ENCODE measurements at regions not wholly inside any gene's neighbourhood (a gene's known extent, or its start where the extent isn't known, plus 50 kb on each side); places are given as distances from the start of the nearest gene placed in this dataset.

DNA sequence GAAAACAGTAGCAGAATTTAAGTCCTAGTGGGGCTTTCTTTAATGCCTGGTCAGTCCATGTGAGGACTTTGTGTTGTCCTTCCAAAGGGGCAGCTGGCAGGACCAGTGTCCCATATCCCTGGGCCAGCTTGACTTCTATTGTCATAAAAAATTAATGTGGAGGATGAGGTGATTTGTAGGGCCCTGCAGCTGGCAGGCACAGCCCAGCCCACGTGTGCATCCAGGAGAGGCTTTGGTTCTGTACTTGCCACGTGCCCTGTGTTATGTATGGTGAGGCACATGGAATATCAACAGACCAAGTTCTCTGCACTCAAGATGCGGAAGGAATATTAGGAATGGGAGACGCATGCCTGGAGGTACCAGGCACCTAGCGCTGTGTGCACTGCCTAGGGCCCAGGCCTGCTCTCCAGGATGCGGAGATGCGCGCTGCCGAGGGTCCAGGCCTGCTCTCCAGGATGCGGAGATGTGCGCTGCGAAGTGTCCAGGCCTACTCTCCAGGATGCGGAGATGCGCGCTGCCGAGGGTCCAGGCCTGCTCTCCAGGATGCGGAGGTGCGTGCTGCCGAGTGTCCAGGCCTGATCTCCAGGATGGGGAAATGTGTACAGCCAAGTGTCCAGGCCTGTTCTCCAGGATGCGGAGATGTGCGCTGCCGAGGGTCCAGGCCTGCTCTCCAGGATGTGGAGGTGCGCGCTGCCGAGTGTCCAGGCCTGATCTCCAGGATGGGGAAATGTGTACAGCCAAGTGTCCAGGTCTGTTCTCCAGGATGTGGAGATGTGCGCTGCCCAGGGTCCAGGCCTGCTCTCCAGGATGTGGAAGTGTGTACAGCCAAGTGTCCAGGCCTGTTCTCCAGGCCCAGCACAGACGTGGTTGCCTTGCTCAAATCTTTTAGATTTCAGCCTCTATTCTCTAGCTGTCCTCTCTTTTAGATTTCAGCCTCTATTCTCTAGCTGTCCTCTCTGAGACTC lies 183.3 kb upstream of the ROPN1 start:
- Histone ChIP-seq H3K9me3 (no peaks in the 10 kb centered on the region), H3K27me3 (no peaks in the 10 kb centered on the region), H3K27ac (peak overlapping the region in 1 of 4 donors; percentile 1), H3K4me3 (no peak overlapping the region), H3K4me1 (no peaks in the 10 kb centered on the region), H3K36me3 (no peaks in the 10 kb centered on the region)
- TF ChIP-seq POLR2A (IDR thresholded peaks at IDR 0.05), result no peak
- TF ChIP-seq, protein P1, sequence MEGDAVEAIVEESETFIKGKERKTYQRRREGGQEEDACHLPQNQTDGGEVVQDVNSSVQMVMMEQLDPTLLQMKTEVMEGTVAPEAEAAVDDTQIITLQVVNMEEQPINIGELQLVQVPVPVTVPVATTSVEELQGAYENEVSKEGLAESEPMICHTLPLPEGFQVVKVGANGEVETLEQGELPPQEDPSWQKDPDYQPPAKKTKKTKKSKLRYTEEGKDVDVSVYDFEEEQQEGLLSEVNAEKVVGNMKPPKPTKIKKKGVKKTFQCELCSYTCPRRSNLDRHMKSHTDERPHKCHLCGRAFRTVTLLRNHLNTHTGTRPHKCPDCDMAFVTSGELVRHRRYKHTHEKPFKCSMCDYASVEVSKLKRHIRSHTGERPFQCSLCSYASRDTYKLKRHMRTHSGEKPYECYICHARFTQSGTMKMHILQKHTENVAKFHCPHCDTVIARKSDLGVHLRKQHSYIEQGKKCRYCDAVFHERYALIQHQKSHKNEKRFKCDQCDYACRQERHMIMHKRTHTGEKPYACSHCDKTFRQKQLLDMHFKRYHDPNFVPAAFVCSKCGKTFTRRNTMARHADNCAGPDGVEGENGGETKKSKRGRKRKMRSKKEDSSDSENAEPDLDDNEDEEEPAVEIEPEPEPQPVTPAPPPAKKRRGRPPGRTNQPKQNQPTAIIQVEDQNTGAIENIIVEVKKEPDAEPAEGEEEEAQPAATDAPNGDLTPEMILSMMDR (IDR thresholded peaks at IDR 0.05), result no peak
- no peak for DNase-seq

DNA sequence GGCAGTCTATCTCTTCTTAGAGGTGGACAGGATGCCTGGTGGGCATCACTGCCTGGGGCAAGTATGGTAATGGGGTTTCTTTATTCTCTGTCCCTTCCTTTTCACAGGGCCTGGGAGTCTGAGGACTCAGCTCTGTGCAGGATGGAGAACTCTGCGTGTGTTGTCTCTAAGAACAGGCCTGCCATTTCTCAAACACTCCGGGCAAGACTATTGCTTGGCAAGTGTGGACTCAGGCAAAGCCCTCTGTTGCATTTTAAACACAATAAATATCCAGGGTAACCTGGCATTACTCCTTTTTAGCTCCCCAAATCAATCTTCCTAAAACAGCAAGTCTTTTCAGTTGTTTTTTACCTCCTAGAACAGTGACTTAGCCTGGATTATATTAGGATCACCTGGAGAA lies 185.1 kb upstream of the ROPN1 start:
- no peak for TF ChIP-seq POLR2A (IDR thresholded peaks at IDR 0.05)
- TF ChIP-seq, protein P1 (IDR thresholded peaks at IDR 0.05), result no peak
- no peaks in the 10 kb centered on the region for H3K27me3 ChIP-seq
- no peak for DNase-seq
- H3K9me3 ChIP-seq, result no peaks in the 10 kb centered on the region
- H3K36me3 ChIP-seq, result no peaks in the 10 kb centered on the region
- H3K4me1 ChIP-seq, result no peaks in the 10 kb centered on the region
- no peak overlapping the region for H3K4me3 ChIP-seq
- H3K27ac ChIP-seq, result no peak overlapping the region

DNA sequence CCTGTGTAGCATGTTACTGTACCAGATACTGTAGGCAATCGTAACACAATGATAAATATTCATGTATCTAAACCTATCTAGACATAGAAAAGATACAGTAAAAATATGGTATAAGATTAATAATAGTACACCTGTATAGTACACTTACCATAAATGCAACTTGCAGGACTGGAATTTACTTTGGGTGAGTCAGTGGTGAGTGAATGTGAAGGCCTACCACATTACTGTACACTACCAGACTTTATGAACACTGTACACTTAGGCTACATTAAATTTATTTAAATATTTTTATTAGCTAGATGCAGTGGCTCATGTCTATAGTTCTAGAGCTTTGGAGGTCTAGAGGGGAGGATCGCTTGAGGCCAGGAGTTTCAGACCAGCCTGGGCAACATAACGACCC lies 186.6 kb upstream of the ROPN1 start:
- Histone ChIP-seq H3K27me3 (no peaks in the 10 kb centered on the region), H3K9me3 (no peaks in the 10 kb centered on the region), H3K36me3 (no peaks in the 10 kb centered on the region), H3K4me1 (no peaks in the 10 kb centered on the region), H3K27ac (no peak overlapping the region), H3K4me3 (no peak overlapping the region)
- TF ChIP-seq, protein P1 (IDR thresholded peaks at IDR 0.05), result no peak
- no peak for TF ChIP-seq POLR2A (IDR thresholded peaks at IDR 0.05)
- no peak for DNase-seq

DNA sequence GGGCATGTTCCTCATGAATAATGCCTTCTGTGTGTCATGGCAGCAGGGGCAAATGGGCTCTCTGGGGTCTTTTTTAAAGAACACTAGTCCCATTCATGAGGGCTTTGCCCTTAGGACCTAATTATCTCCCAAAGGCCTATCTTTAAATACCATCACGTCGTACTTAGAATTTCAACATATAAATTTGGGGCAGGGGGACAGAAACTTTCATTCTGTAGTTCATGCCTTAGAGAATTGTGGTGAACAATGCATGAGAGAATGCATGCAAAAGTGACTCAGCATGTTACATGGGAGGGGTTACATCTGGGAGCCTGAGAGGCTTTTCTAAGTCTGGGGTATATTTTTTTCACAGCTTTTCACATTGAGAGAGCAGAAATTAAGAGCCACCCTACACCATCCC lies 208.5 kb upstream of the ROPN1 start:
- DNase-seq, result no peak
- H3K27me3 ChIP-seq, result no peaks in the 10 kb centered on the region
- H3K9me3 ChIP-seq, result no peaks in the 10 kb centered on the region

DNA sequence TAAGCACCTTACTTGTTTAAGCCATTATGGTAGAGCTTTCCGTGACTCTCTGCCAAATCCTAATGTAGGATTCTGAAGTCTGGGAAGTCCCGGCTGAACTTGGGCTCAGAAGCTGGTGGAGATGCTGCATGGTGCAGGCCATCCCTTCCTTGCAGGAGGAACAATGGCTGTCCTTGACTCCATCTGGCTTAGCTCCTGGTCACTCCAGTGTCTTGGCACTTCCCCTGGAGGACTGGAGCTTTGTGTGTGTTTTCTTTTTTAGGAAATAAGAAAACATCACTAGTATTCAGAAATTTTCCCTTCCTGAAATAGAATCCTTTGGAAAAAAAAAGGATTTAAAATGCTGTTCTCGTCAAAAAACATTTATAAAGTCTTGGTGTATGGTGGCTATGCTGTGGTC lies 209.3 kb upstream of the ROPN1 start:
- no peak for TF ChIP-seq POLR2A (IDR thresholded peaks at IDR 0.05)
- TF ChIP-seq, protein P1 (IDR thresholded peaks at IDR 0.05), result no peak
- Histone ChIP-seq H3K36me3 (no peaks in the 10 kb centered on the region), H3K27me3 (no peaks in the 10 kb centered on the region), H3K4me3 (no peak overlapping the region), H3K27ac (no peak overlapping the region), H3K9me3 (no peaks in the 10 kb centered on the region), H3K4me1 (peaks cover 0 to 11% (median 0%) of the 10 kb centered on the region in 4 donors)
- DNase-seq, result no peak

More for the DNA sequence above, 208.5 kb upstream of the ROPN1 start:
- TF ChIP-seq POLR2A (IDR thresholded peaks at IDR 0.05), result no peak
- TF ChIP-seq, protein P1 (IDR thresholded peaks at IDR 0.05), result no peak
- no peak overlapping the region for H3K4me3 ChIP-seq
- no peaks in the 10 kb centered on the region for H3K36me3 ChIP-seq
- H3K27ac ChIP-seq, result no peak overlapping the region
- peaks cover 0 to 11% (median 0%) of the 10 kb centered on the region in 4 donors for H3K4me1 ChIP-seq

All from Peyer's patch (tissue), 4 donors.